Stimulated activated CD4-positive, alpha-beta T cell treated with anti-CD3 and anti-CD28 coated beads, Interleukin-2, amount 100 ng/mL, for 48 hours (primary cell): ENCODE measurements at regions not wholly inside any gene's neighbourhood (a gene's known extent, or its start where the extent isn't known, plus 50 kb on each side); places are given as distances from the start of the nearest gene placed in this dataset.

Experiments
- DNase-seq, 2 donors: peaks; one replicate each; pipeline ENCODE4 v3.0.0-alpha.2; 2020

DNA sequence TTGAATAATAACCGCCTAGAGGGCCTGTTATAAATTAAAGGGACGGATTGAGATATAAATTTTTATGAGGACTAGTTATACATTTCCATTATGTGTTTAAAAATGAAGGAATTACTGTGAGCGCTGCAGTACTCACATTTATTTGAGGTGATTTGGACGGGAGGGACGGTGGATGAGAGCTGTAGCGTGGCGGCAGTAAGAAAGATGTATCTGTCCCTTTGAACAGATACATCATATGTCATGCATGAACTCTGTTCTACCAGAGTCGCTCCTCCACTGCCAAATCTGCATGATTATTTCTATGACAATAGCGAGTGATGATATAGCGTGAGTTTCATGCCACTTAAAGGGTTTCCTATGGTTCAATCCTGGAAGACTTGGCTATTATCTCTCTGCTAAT, 538.8 kb downstream of the MCTP2 start:
- no peak for DNase-seq

DNA sequence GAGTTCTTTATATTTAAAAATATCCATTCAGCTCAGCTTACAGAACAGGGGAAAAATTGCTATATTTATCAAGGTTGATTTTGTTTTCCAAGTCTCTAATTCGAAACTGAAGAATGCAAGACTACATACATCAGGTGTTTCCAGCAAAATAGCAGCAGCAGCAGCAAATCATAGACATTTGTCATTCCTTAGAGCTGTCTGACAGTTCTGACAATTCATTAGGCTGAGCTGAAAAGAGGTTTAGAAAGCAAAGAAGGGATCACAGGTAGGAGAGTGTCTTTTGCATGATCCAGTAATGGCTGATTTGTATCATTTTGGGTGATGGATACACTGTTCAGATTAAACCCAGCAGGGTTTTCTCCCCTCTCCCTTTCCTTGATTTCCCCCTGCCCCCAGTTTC, 545.7 kb downstream of the MCTP2 start:
- DNase-seq: no peak

DNA sequence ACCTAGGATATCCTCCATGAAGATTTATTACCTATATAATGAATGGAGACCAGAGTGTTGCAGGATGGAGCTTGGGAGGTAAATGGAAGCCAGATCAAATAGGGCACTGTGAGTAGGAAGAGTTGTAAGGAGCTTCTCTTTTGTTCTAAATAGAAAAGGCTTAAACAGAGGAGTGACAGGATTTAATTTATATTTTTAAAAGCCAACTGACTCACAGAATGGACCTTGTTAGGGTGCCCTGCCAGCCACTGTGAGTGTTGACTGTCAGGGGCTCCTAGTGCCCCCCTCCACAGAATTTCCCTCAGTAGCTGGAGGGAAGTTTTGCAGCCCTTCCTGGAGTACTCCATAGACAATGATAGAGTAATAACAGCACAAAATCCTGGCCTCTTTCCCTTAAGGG, 547.5 kb downstream of the MCTP2 start:
- DNase-seq: no peak

DNA sequence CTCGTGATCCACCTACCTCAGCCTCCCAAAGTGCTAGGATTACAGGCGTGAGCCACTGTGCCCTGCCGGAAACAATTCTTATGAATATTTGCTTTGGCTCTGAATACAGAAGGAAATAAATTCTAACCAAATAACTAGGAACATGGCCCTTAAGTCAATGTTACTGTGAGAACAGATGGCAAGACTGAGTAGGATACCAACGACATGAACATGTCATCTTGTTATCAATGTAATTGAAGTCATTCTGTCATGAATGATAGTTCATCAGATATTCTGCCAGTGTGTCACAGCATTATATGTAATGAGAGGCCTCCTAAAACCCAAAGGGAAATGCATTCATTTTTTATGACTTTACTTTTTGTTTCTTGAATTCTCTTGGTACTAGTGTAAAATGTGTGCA, 548.8 kb downstream of the MCTP2 start:
- no peak for DNase-seq

DNA sequence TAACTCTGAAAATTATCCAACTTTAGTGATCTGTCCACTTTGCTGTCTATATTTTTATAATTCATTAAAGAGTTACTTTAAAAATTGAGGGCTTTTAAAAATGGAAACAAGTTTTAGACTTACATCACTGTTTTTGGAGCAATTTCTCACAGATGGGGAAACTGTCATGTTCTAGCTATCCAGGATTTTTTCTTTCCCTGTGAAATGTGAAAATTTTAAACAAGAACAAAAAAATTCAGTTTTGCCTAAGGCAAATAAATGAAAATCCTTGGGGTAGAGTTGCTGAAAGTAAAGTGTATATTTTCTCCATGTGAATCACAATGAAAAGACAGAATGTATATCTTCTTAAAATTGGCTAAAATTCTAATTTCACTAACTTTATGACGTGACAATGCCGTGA, 553.7 kb downstream of the MCTP2 start:
- DNase-seq: no peak

DNA sequence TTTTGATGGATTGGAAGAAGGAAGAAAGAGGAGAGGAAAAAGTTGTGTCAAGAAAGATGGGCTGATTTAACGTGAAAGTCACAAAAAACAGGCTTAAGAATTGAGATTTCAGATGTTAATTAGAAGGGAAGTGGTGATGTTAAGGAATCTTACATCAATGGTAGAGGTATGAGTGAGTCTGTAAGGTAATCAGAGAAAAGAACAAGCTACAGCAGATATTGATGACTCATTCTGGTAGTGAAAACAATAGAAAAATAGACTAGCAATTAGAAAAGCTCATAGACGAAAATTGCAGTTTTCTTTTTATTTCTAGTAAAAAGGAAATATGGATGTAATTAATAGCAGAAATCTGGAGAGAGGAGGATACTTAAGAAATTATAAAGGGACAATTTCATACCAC, 559.6 kb downstream of the MCTP2 start:
- no peak for DNase-seq

DNA sequence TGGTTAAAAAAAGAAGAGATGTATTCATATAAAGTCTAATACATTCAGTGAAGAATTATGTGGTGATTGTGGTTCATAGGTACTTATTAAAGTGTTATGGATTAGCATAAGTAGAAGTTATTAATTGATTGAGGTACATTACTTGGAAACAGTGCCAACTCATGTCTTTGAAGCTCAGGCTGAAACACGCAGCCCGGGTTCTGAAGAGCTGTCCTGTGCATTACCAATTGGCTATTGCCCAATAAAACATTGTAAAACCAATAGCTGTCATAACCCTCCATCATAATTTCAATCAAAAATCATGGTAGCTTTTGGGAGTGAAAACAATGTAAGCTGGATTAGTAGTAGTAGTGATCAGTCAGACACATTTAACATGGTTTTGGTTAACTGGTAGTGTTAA, 560.1 kb downstream of the MCTP2 start:
- DNase-seq: no peak

DNA sequence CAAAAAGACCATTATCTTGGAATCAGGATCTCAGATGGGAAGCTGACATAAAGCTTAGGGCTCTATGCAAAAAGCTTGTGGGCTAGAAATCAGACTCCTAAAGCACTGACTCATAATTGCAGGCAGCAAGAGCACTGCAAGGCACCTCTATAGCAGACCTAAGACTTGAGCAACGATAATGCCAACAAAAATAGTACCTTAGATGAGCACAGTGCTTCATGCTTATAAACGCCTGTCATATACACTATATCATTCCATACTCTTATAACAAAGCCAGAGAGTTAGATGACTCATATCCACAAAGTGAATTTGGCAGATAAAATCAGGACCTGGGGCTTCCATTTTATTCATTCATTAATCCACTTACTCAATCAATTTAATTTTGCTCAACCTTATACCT, 560.8 kb downstream of the MCTP2 start:
- DNase-seq: no peak

DNA sequence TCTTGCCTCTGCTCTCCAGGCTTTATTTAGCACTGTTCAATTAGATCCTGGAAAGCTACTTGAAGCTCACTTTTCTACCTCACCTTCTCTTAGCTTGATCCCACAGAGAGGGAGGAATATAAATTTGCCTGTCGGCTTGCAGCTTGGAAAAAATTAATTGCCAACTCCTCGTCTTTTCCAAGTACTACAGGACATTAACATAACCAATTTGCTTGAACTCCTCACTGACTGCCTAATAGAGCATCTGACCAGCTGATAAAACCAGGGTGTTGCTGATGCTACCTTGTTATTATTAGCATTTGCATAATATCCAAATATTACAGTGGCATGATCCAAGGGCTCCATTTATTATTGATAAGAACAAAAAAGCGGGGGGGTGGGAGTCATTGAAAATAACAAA, 561.8 kb downstream of the MCTP2 start:
- DNase-seq: no peak

DNA sequence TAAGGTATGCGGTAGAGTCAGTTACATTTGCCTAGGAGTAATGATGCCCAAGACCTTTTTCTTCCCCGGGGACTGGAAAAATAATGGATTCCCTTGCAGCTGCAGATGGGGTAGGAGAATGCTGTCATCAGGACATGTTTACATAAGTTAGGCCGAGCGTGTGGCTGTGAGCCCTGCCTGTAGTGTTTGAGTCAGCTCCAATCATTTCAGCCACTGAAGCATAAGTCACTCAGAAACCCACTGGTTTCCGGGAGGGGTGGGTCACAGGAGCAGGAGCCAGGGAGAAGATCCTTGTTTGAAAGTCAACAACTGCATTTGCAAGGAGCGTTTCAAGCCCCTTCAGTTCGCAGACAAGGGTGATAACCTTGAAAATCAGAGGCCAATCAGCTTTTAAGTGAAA, 562.3 kb downstream of the MCTP2 start:
- DNase-seq: no peak

DNA sequence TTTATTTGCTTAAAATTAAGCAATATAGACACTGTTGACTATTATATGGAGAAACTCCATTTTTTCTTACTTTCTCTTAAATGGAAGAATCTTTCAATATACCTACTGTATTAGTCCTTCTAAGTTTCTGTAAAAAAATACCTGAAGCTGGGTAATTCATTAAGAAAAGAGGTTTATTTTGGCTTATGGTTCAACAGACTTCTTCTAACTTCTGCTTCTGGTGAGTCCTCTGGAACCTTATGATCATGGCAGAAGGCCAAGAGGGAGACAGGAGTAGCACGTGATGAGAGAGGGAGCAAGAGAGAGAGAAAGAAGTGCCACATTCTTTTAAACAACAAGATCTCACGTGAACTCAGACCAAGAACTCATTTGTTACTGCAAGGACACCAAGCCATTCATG, 573.3 kb downstream of the MCTP2 start:
- no peak for DNase-seq

DNA sequence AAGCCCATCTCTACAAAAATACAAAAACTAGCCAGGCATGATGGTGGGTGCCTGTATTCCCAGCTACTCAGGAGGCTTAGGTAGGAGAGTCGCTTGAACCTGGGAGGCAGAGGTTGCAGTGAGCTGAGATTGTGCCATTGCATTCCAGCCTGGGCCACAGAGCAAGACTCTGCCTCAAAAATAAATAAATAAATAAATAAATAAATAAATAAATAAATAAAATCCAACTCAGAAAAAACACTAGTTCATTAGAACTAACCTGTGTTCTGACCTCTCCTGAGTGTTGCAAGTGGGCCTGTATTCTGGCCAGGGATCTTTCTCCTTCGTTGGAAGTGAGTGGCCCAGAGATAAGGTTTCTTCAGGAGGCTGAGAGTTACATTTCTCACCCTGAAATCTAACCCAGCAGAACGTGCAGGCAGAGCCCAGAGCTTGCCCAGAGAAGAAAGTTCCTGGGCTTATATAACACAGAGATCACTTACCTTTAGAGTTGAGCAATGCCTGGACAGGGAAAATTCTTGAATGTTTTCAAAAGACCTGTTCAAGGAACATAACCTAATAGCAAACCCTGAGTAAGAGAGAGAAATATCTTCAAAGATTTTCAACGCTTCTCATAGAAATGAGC, 583.9 kb downstream of the MCTP2 start:
- DNase-seq: no peak

DNA sequence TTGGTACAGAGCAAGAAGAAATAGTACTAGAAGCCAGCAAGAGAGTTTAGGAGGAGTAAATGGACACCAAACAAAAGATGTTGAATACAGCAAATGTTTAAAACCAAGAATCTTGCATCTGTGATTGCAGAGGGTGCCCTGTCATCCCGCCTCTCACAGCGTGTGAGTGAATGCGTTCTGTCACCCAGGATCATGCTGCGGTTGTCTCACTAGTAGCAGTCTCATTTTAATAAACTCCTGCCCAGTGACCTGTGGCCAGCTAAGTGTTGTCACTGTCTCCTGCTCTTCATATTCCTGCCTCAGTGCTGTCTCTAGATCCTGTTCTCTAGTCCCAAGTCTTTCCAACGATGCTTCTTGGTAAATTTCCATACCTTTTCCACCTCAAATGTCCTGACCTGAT, 584.6 kb downstream of the MCTP2 start:
- DNase-seq: no peak

DNA sequence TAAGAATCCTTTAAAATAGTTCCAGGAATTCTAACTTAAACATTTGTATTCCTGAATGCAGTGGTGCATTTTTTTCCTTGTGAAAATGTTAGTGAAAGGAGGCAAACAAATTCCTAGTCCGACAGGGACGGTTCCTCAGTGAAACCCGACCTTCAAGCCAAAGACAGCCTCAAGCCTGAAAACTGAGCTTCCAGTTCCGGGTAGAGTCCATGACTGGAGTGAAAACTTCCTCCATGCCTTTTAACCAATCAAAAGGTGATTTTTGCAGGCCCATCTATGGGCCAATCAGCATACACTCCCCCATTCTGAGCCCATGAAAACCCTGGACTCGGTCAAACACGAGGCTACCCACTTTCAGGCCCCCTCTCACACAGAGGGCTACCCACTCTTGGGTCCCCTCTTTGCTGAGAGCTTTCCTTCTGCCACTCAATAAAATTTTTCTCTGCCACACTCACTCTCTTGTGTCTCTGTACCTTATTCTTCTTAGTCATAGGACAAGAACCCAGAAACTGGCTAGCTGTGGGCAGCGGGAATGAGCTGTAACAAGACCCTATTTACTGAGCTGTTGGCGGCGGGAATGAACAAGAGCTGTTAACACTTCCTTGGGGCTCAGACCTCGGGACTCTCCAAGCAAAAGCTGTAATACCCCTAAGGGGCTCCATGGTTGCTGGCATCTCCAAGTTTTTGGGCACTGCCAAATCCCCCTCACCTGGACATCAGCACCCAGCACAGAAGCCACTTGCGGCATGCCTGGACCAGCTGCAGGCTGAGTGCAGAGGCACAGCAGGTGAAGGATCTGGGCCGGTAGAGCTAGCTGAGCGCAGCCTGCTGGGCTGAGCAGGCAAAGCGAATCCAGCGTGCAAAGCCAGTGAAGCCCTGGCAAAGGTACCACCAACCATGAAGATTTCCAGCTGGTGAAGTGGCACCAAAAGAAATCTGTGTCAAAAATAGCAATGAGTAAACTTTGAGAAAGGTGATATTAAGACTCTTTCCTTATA, 598.8 kb downstream of the MCTP2 start:
- no peak for DNase-seq

DNA sequence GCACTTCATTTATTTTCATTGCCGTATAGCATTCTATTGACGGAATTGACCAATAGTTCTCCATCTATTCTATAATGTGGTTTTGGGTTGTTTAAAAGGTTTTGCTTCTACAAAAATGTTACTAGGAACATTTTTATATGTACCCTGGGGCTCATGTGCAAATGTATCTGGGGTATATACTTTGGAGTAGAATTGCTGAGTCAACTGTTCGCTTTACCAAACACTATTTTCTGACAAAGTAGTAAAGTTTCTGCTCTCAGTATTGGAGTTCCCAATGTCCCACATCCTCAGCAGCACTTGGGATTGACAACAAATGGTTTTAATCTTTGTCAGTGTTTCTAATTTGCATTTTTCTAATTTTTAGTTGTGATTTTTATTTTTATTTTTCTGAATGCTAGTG, 602.6 kb downstream of the MCTP2 start:
- no peak for DNase-seq

DNA sequence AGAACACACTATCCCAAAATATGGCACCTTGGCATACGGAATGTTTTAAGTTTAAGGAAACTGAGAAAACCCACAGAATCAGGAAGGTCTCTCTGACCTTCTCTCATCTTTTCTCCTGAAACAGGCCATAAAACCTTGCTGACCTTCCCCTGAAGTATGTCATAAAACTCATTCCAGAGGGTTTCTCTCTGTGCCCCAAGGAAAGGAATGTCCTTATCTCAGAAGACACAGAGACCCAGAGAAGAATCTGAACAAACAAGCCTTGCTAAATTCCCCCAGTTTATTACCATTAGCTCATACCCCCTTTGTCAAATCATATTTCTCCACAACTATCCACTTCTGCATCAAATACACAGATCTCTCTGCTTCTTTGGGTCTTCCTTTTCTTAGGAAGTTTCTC, 603.1 kb downstream of the MCTP2 start:
- DNase-seq: no peak

DNA sequence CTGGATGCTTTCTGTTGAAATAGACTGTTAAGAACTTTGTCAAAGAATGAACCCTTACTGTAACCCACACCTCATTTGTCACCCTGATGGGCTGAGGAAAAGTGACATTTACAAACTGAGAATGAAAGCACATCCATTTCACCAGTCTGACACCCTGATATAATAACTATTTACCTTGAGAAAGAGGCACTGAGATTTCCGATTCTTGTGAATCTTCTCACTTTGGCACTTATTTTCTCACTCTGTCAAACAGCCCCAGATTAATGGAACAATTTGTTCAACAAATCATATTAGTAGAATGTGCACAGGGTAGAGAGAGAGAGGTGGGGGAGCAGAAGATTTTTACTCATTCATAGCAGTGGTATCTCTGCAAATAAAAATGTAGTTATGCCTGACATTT, 606.9 kb downstream of the MCTP2 start:
- no peak for DNase-seq

DNA sequence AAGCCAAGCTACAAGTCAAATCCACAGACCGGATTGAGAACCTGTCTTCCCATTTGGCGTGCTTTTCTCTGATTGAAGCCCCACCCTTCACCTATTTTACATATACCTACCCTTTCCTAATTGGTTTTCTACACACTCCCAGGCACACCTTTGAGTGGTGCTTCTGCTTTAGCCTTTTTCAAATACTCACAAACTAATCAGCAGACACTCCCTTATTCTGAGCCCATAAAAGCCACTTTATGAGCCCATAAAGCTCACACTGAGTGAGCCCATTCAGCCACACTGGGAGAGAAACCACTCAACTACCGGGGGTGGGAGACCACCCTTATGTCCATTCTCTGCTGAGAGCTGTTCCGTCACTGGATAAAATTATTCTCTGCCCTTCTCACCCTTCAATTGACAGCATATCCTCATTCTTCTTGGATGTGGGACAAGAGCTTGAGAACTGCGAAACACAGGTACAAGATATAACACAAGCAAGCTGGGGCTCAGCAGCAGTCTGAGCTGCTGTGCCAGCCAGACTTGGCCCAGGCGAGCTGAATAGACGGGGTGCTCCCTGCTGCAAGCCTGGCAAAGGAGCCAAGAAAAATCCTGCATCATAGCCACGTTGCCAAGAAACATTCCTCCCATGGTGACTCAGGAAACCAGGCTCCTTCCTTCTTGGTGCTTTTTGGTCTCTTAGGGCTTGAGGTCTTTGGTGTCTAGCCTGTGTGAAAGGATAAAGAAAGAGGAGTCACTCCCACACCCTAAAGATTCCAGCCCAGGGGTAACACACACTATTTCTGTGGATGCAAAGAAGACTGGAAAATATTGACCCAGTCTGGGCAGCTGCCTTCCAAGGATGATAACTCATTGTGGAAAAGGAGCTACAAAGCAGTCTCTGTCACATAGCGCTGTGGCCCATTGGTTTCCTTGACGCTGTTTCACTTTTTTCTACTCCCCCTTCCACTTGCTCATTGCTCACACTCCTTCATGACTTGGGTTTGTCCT, 609.7 kb downstream of the MCTP2 start:
- DNase-seq: no peak

DNA sequence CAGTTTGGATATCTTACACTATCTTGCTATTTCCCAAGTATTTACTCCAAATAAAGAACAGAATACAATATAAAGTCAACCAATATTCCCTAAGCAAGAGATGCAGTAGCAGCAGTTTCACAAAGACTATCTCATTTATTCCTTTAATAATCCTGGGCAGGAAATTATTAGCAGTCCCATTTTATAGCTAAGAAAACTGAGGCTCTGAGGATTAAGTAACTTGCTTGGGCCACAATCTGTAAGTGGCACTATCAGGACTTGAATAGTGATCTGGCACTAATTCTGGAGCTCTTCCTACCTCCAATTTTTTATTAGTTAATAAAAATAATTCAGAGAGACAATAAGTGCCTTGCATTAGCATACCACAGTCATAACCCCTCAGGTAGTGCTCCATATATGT, 611.7 kb downstream of the MCTP2 start:
- DNase-seq: no peak

DNA sequence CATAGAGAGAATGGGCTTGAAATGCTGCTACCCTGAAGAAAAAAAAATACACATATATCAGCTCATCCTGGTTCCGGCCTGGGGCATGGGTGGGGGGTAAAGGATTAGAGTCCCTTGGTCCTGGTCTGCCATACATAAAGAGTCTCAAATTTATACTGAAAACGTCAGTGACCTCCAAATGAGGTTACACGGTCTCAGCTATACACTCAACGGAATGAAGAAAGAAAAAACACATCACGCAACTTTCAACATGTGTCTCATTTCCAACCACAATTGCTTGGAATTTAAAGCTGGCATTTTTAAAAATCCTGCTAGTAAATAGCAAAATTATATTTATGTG, 612.8 kb downstream of the MCTP2 start:
- DNase-seq: no peak

DNA sequence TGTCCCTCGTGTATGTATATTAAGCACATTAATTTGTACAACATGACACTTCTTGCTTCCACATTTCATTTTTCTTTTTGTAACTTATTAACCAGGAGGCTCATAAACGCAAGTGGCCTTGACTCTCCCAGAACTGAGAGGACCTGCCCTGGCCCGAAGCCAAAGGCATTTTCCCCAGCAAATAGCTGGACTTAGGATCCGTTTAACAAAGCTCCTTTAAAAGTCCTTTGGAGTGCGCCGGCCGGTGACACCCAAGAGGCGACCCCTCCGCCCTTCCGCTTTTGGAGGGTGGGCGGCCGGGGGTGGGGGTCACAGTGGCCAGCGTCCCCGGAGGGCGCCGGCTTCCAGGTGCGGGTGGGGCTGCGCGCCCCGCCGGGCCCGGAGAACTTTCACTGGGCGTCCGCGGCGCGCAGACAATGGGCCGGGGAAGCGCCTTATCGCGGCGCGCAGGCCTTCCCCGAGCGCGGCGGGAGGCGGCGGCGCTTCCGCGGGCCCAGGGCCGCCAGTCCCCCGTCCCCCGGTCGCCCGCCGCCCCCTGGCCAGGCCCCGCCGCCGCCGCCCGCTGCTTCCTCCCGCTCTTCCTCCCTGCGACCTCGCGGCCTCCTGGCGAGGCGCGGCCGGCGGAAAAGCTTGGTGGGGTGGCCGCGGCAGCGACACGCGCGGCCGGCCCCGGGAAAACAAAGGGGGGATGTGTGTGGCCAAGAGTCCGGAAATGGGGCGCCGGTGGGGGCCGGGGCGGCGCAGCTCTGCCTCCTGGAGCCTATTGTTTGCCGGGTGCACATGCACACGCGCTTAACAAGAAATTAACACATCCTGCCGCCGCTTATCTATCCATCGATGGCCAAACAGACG, 613.4 kb downstream of the MCTP2 start:
- no peak for DNase-seq

DNA sequence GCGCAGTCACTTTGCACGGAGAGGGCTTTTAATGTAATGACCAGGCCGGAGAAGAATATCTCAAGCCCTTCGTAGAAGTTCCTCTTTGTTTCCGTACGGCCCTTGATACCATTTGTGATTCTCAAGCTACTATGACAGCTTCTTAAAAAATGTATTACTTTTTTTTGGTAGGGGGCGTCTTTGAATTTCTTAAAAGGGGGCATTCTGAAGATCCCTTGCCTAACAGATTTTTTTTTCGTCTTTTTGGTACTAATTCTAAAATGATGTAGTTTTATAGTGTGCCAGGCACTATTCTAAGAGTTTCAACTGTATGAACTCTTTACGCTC, 614.0 kb downstream of the MCTP2 start:
- DNase-seq: no peak

DNA sequence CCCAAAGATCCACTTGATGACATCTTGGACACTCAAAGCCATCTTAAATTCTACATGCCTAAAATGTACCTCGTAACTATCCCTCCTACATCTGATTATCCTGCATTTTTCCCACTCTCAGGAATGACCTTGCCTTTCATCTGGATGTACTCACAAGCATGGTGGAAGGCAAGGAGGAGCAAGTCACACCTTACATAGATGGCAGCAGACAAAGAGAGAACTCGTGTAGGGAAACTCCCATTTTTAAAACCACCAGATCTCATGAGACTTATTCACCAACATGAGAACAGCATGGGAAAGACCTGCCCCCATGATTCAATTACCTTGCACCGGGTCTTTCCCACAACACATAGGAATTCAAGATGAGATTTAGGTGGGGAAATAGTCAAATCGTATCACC, 616.0 kb downstream of the MCTP2 start:
- DNase-seq: no peak
